HepG2 (cell line): ENCODE measurements at regions not wholly inside any gene's neighbourhood (a gene's known extent, or its start where the extent isn't known, plus 50 kb on each side); places are given as distances from the start of the nearest gene placed in this dataset.

Experiments used
- ATAC-seq: fragments of 200-7000 bp; cut with Tn5 transposase; 3 replicates; pipeline ENCODE4 v1.9.1; 2020; ENCODE audit warnings: mild to moderate bottlenecking, moderate library complexity
- BruUV-seq: library from RNA; stranded (reverse); fragments of 400-500 nt; replicated peaks from 2 replicates; lab custom pipeline; 2021; lab: Mats Ljungman, UMichigan
- CTCF ChIA-PET: fragments of 300-600 bp; formaldehyde crosslinking; extraction: SDS; loops from one replicate; lab custom pipeline; 2021; ENCODE audit warnings: low total read pairs, inconsistent platforms, low intra/inter-chr PET ratio; lab: Yijun Ruan, JAX
- POLR2A ChIA-PET: fragments of 350-600 bp; sonication (Branson Sonifier 250); formaldehyde crosslinking; loops from one replicate; lab custom pipeline; 2020; ENCODE audit warnings: antibody characterized with exemption, inconsistent platforms; lab: Yijun Ruan, JAX
- DNase-seq: peaks from one replicate; pipeline ENCODE4 v3.0.0-alpha.2; 2015; ENCODE audit warnings: low spot score
- FAIRE-seq: peaks from 3 replicates; lab custom pipeline; 2011; peaks lifted over from hg19 to GRCh38; lab: Jason Lieb, UNC
- H2AFZ ChIP-seq: one replicate; pipeline ENCODE4 v1.6.1; 2011; ENCODE audit warnings: low read length, inconsistent platforms
- H3K27ac ChIP-seq: fragments of 300-600 bp; 3 replicates; pipeline ENCODE4 v1.8.0; 2011; ENCODE audit warnings: mixed run types, mild to moderate bottlenecking, mixed read lengths, low read length, inconsistent platforms; ENCODE audit not compliant: insufficient read depth; ENCODE audit errors: extremely low read length
- H3K27me3 ChIP-seq, 2 experiments: fragments of 200-600 bp in 1 of 2; 2 replicates in 1 of 2; 3 replicates in 1 of 2; pipeline versions ENCODE4 v1.6.0 to v1.8.0; 2011; ENCODE audit warnings: low read length in 2 of 2, mild to moderate bottlenecking in 2 of 2, moderate library complexity in 2 of 2, inconsistent platforms in 1 of 2; ENCODE audit not compliant: insufficient read depth in 2 of 2, control insufficient read depth in 1 of 2
- H3K36me3 ChIP-seq, 2 experiments: fragments of 200-600 bp in 1 of 2; replicated peaks in 1 of 2; 2 replicates in 1 of 2; 3 replicates in 1 of 2; pipeline versions ENCODE4 v1.5.1 to v1.8.0; 2011; ENCODE audit warnings: low read length in 2 of 2, inconsistent platforms in 1 of 2; ENCODE audit not compliant: insufficient read depth in 2 of 2, control insufficient read depth in 1 of 2
- H3K4me1 ChIP-seq: 2 replicates; pipeline ENCODE4 v1.5.1; 2012; ENCODE audit warnings: low read length, inconsistent platforms; ENCODE audit not compliant: insufficient read depth
- H3K4me2 ChIP-seq: 2 replicates; pipeline ENCODE4 v1.6.0; 2011; ENCODE audit warnings: low read depth, low read length, inconsistent platforms
- H3K4me3 ChIP-seq, 3 experiments: fragments of 200-600 bp in 1 of 3; sonication (generic), shearing (Covaris generic) in 1 of 3; replicated peaks in 1 of 3; 2 replicates each; pipeline ENCODE4 v1.5.1; 2011 to 2016; ENCODE audit warnings: low read length in 3 of 3, inconsistent platforms in 2 of 3, low read depth in 2 of 3, mild to moderate bottlenecking in 2 of 3, control low read depth in 1 of 3, mixed read lengths in 1 of 3; ENCODE audit not compliant: insufficient read depth in 1 of 3
- H3K79me2 ChIP-seq: one replicate; pipeline ENCODE4 v1.6.1; 2011; ENCODE audit warnings: low read length, inconsistent platforms; ENCODE audit not compliant: insufficient read depth
- H3K9ac ChIP-seq: 2 replicates; pipeline ENCODE4 v1.6.0; 2011; ENCODE audit warnings: mild to moderate bottlenecking, low read depth, low read length, inconsistent platforms; ENCODE audit not compliant: insufficient read depth
- H3K9me3 ChIP-seq: 2 replicates; pipeline ENCODE4 v1.5.1; 2012; ENCODE audit warnings: mild to moderate bottlenecking, low read length
- H4K20me1 ChIP-seq: 2 replicates; pipeline ENCODE4 v1.6.0; 2011; ENCODE audit warnings: inconsistent platforms, mild to moderate bottlenecking, low read length, moderate library complexity; ENCODE audit not compliant: insufficient read depth
- ETV5 ChIP-seq: IDR thresholded peaks from 2 replicates; pipeline ENCODE4 v1.6.1; 2018; ENCODE audit warnings: missing biosample characterization, missing genetic modification reagents, inconsistent platforms, borderline replicate concordance
- FLYWCH1 ChIP-seq: sonication (generic); formaldehyde crosslinking; IDR thresholded peaks from 2 replicates; pipeline ENCODE4 v1.8.1; 2023; ENCODE audit warnings: mild to moderate bottlenecking, missing genetic modification reagents
- FOXK2 ChIP-seq: fragments of 450-650 bp; IDR thresholded peaks from 2 replicates; pipeline ENCODE4 v1.6.1; 2016
- GTF2F1 ChIP-seq: fragments of 150-350 bp; IDR thresholded peaks from 2 replicates; pipeline ENCODE4 v1.6.1; 2014; ENCODE audit warnings: low read length
- HOXA5 ChIP-seq: sonication (generic); formaldehyde crosslinking; IDR thresholded peaks from 2 replicates; pipeline ENCODE4 v1.4.0; 2020; ENCODE audit warnings: missing genetic modification reagents
- KDM5B ChIP-seq: sonication (generic); formaldehyde crosslinking; IDR thresholded peaks from 2 replicates; pipeline ENCODE4 v1.4.0; 2020; ENCODE audit warnings: missing genetic modification reagents, mild to moderate bottlenecking, borderline replicate concordance
- MIER2 ChIP-seq: IDR thresholded peaks from 2 replicates; pipeline ENCODE4 v1.6.1; 2016; ENCODE audit warnings: missing biosample characterization, missing genetic modification reagents
- PPARG ChIP-seq: conservative IDR thresholded peaks from 2 replicates; pipeline ENCODE4 v1.6.1; 2016; ENCODE audit warnings: missing biosample characterization, missing genetic modification reagents
- ZNF577 ChIP-seq: sonication (generic); formaldehyde crosslinking; IDR thresholded peaks from 2 replicates; pipeline ENCODE4 v1.4.0; 2020; ENCODE audit warnings: mild to moderate bottlenecking, low read depth, missing genetic modification reagents, borderline replicate concordance
- ZNF678 ChIP-seq: sonication (generic); formaldehyde crosslinking; IDR thresholded peaks from 2 replicates; pipeline ENCODE4 v1.4.0; 2020; ENCODE audit warnings: mild to moderate bottlenecking, missing genetic modification reagents
- ZNF839 ChIP-seq: sonication (generic); formaldehyde crosslinking; IDR thresholded peaks from 2 replicates; pipeline ENCODE4 v1.4.0; 2020; ENCODE audit warnings: missing genetic modification reagents, mild to moderate bottlenecking, borderline replicate concordance
- ZSCAN21 ChIP-seq: sonication (generic); formaldehyde crosslinking; IDR thresholded peaks from 2 replicates; pipeline ENCODE4 v1.8.0; 2022; ENCODE audit warnings: mild to moderate bottlenecking, missing genetic modification reagents, moderate library complexity, borderline replicate concordance
- WGBS: methylation state at CpG from one replicate; pipeline ENCODE4 v1.1.6; 2017; ENCODE audit warnings: low lambda C conversion rate; 5-methylcytosine and 5-hydroxymethylcytosine counted together
- in situ Hi-C: cut with HindIII; loops from 2 replicates; pipeline ENCODE4 v1.10.0; 2017; ENCODE audit warnings: low pct_unique_long_range_greater_than_20kb; ENCODE audit not compliant: extremely low pct_ligation_motif_present
- intact Hi-C: fragments of 100-400 bp; cut with micrococcal nuclease; formaldehyde crosslinking; loops from one replicate; pipeline ENCODE4 v1.10.0; 2022; ENCODE audit not compliant: unreplicated experiment
- TF ChIP-seq, protein P1 (sequence below): sonication (generic); formaldehyde crosslinking; IDR thresholded peaks from 2 replicates; pipeline ENCODE4 v1.5.1; 2020; ENCODE audit warnings: mild to moderate bottlenecking, missing genetic modification reagents, borderline replicate concordance

DNA sequence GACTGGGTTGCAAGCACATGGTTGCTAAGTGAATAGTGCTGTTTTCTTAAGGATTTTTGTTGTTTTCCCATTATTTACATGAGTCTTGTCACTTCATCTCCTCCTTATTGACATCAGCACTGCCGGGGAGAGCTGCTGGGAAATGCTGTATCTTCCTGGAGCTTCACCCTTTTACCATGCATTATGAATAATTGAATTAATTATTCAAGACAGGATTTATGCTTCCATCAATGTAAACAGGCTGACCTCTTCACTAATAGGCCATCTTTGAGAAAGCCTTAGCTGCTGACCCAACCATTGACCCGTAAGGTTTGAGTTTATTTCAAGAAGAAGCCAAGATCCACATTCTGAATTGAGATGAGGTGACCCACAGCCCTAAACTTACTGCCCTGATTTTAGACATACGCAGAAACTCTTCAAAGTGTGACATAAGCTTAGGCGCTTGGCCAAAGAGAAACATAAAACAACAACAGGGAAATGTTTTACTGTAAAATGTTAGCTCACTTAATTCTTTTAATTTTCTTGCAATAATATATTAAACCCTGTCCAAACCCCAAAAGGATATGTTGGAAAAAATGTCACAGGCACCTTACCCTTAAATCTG lies 365.5 kb upstream of the SYT4 start:
- H3K36me3 ChIP-seq = no peaks in the 10 kb centered on the region
- no peak for FAIRE-seq
- WGBS = 4% methylated on average over 4 of the region's 4 CpGs
- no peak for ATAC-seq
- no peaks in the 10 kb centered on the region for H4K20me1 ChIP-seq
- intact Hi-C loops = no loop called here
- no peaks in the 10 kb centered on the region for H3K4me1 ChIP-seq
- no peak overlapping the region for H3K9ac ChIP-seq
- H3K27me3 ChIP-seq = no peaks in the 10 kb centered on the region
- in situ Hi-C loops = loop anchor here (25.0 kb wide), 1 partner anchor 1569 kb away; no protein-coding TSS in a partner anchor
- no peak overlapping the region for H3K27ac ChIP-seq
- no peaks in the 10 kb centered on the region for H3K79me2 ChIP-seq
- H3K9me3 ChIP-seq = peaks cover 56% of the 10 kb centered on the region
- ChIA-PET CTCF (no interaction called here), POLR2A (no interaction called here)
- no TSS peak for BruUV-seq
- H3K4me3 ChIP-seq = no peak overlapping the region
- no peak overlapping the region for H3K4me2 ChIP-seq
- no peak for DNase-seq
- no peak overlapping the region for H2AFZ ChIP-seq
- TF ChIP-seq, protein P1, sequence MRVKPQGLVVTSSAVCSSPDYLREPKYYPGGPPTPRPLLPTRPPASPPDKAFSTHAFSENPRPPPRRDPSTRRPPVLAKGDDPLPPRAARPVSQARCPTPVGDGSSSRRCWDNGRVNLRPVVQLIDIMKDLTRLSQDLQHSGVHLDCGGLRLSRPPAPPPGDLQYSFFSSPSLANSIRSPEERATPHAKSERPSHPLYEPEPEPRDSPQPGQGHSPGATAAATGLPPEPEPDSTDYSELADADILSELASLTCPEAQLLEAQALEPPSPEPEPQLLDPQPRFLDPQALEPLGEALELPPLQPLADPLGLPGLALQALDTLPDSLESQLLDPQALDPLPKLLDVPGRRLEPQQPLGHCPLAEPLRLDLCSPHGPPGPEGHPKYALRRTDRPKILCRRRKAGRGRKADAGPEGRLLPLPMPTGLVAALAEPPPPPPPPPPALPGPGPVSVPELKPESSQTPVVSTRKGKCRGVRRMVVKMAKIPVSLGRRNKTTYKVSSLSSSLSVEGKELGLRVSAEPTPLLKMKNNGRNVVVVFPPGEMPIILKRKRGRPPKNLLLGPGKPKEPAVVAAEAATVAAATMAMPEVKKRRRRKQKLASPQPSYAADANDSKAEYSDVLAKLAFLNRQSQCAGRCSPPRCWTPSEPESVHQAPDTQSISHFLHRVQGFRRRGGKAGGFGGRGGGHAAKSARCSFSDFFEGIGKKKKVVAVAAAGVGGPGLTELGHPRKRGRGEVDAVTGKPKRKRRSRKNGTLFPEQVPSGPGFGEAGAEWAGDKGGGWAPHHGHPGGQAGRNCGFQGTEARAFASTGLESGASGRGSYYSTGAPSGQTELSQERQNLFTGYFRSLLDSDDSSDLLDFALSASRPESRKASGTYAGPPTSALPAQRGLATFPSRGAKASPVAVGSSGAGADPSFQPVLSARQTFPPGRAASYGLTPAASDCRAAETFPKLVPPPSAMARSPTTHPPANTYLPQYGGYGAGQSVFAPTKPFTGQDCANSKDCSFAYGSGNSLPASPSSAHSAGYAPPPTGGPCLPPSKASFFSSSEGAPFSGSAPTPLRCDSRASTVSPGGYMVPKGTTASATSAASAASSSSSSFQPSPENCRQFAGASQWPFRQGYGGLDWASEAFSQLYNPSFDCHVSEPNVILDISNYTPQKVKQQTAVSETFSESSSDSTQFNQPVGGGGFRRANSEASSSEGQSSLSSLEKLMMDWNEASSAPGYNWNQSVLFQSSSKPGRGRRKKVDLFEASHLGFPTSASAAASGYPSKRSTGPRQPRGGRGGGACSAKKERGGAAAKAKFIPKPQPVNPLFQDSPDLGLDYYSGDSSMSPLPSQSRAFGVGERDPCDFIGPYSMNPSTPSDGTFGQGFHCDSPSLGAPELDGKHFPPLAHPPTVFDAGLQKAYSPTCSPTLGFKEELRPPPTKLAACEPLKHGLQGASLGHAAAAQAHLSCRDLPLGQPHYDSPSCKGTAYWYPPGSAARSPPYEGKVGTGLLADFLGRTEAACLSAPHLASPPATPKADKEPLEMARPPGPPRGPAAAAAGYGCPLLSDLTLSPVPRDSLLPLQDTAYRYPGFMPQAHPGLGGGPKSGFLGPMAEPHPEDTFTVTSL (CRISPR knock-in tag) = no peak
- TF ChIP-seq ZNF577 (CRISPR knock-in tag) (no peak), PPARG (CRISPR knock-in tag) (no peak), ZNF678 (CRISPR knock-in tag) (no peak), FOXK2 (no peak), ZSCAN21 (CRISPR knock-in tag) (no peak), GTF2F1 (no peak), ZNF839 (CRISPR knock-in tag) (no peak), FLYWCH1 (CRISPR knock-in tag) (no peak), HOXA5 (CRISPR knock-in tag) (no peak), KDM5B (CRISPR knock-in tag) (no peak), ETV5 (no peak), MIER2 (CRISPR knock-in tag) (no peak)
- TF ChIP-seq, all 625 proteins: peak for 0
